ENCODE measurements at regions not wholly inside any gene's neighbourhood (a gene's known extent, or its start where the extent isn't known, plus 50 kb on each side); places are given as distances from the start of the nearest gene placed in this dataset.

GRCh38 chr2:63789338-63790020 is 52.2 kb upstream of the UGP2 start:
- TF ChIP-seq GATA2 (IDR thresholded peaks at IDR 0.05; ENCODE audit: low read depth, low read length) (no peak), GATA3 (IDR thresholded peaks at IDR 0.05; ENCODE audit: low read depth, low read length) (no peak)
